Mesothelial cell of epicardium (in vitro differentiated cells): ENCODE measurements at regions not wholly inside any gene's neighbourhood (a gene's known extent, or its start where the extent isn't known, plus 50 kb on each side); places are given as distances from the start of the nearest gene placed in this dataset.

ENCODE experiments used
- DNase-seq, 2 experiments: peaks; one replicate each; pipeline ENCODE4 v3.0.0; 2021; ENCODE audit warnings: low spot score in 2 of 2; ENCODE audit not compliant: unreplicated experiment in 2 of 2
- H3K27ac Mint-ChIP-seq: 2 replicates; pipeline ENCODE4 v1.8.0; 2021; ENCODE audit warnings: mixed read lengths
- H3K27me3 Mint-ChIP-seq: 2 replicates; pipeline ENCODE4 v1.8.0; 2021; ENCODE audit warnings: low read depth, mixed read lengths
- H3K36me3 Mint-ChIP-seq: 2 replicates; pipeline ENCODE4 v1.8.0; 2021; ENCODE audit warnings: mixed read lengths
- H3K4me1 Mint-ChIP-seq: 2 replicates; pipeline ENCODE4 v1.8.0; 2021; ENCODE audit warnings: mixed read lengths
- H3K4me3 Mint-ChIP-seq: 2 replicates; pipeline ENCODE4 v1.8.0; 2021; ENCODE audit warnings: mild to moderate bottlenecking, moderate library complexity, mixed read lengths
- H3K9me3 Mint-ChIP-seq: 2 replicates; pipeline ENCODE4 v1.8.0; 2021; ENCODE audit warnings: mixed read lengths
- TF ChIP-seq, protein P1 (sequence below): fragments of 200-600 bp; sonication (generic); IDR thresholded peaks from one replicate; pipeline ENCODE4 v1.5.0; 2021; ENCODE audit warnings: antibody characterized with exemption; ENCODE audit not compliant: unreplicated experiment

DNA sequence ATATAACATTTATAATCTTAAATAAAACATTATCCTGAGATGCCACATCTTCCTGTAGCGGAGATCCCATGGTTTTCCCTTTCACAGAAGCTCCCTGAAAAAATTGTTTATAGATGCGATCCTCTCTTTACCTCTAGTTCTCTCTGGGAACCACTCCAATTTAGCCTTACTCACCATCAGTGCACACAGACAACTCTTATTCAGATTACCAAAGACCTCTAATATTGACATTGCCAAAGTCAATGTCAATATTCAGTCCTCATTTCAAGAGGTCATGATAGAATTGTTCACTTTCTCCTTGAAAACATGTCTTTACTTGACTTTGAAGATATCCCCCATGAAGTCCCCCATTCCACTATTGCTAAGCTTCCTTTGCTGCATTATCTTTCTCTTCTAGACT is 248.8 kb downstream of the CTH start:
- no peak for DNase-seq
- no peaks in the 10 kb centered on the region for H3K9me3 Mint-ChIP-seq
- H3K27me3 Mint-ChIP-seq, result peaks cover 21% of the 10 kb centered on the region
- no peak overlapping the region for H3K27ac Mint-ChIP-seq
- H3K4me1 Mint-ChIP-seq, result no peaks in the 10 kb centered on the region
- no peaks in the 10 kb centered on the region for H3K36me3 Mint-ChIP-seq
- H3K4me3 Mint-ChIP-seq, result no peak overlapping the region
- TF ChIP-seq, protein P1, sequence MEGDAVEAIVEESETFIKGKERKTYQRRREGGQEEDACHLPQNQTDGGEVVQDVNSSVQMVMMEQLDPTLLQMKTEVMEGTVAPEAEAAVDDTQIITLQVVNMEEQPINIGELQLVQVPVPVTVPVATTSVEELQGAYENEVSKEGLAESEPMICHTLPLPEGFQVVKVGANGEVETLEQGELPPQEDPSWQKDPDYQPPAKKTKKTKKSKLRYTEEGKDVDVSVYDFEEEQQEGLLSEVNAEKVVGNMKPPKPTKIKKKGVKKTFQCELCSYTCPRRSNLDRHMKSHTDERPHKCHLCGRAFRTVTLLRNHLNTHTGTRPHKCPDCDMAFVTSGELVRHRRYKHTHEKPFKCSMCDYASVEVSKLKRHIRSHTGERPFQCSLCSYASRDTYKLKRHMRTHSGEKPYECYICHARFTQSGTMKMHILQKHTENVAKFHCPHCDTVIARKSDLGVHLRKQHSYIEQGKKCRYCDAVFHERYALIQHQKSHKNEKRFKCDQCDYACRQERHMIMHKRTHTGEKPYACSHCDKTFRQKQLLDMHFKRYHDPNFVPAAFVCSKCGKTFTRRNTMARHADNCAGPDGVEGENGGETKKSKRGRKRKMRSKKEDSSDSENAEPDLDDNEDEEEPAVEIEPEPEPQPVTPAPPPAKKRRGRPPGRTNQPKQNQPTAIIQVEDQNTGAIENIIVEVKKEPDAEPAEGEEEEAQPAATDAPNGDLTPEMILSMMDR, result no peak

DNA sequence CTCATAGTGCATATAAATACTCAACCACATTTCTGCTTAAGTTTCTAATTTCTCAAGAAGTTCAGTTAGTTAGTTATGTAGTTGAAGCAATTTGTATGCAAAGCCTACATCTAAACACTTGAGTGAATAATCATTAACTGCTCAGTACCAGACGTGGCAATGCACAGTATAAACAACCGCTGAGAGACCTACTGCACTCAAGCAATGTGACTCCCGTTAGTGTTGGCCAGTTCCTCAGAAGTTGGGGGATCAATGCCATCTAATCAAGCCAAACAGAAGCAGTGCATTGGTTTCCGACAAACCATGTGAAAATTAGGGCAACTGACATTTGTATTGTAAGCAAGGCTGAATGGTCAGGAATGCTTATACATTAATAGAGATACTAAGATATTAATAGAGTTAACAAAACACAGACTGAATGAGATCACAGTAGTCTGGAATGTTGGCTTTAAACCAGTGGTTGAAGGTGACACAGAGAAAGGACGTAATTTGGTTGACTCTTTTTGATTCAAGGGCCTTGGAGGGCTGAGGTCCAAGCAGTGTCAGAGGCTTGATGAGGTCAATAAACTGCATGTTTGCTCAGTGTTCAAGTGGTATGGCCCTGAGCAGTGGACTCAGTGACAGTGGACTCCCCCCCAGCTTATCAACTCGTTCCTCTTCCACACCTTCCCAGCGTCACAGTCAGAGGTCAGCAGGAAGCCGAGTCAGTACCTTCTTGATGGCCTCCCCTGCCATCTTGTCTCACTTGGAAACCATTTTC is 255.5 kb downstream of the CTH start:
- DNase-seq, result no peak
- no peaks in the 10 kb centered on the region for H3K27me3 Mint-ChIP-seq
- TF ChIP-seq, protein P1, result no peak
- H3K9me3 Mint-ChIP-seq, result no peaks in the 10 kb centered on the region
- H3K27ac Mint-ChIP-seq, result no peak overlapping the region
- no peaks in the 10 kb centered on the region for H3K4me1 Mint-ChIP-seq
- H3K4me3 Mint-ChIP-seq, result no peak overlapping the region
- no peaks in the 10 kb centered on the region for H3K36me3 Mint-ChIP-seq

DNA sequence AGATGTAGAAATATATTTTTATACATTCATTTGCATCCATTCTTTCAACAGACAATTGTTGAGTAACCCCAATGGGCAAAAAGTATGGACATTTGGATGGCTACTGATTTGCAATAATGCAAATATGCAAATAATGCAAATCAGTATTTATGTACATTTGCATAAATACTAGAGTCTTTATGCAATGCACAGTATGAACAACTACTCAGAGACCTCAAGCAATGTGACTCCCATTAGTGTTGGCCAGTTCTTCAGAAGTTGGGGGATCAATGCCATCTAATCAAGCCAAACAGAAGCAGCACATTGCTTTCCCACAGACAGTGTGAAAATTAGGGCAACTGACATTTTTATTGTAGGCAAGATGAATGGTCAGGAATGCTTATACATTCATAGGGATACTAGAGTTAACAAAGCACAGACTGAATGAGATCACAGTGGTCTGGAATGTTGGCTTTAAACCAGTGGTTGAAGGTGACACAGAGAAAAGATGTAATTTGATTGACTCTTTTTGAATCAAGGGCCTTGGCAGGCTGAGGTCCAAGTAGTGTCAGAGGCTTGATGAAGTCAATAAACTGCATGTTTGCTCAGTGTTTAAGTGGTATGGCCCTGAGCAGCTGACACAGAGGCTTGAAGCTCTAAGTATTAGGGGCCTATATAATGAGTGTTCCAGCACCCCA is 256.6 kb downstream of the CTH start:
- Mint-ChIP-seq H3K36me3 (no peaks in the 10 kb centered on the region), H3K27ac (no peak overlapping the region), H3K4me1 (no peaks in the 10 kb centered on the region), H3K27me3 (no peaks in the 10 kb centered on the region), H3K9me3 (no peaks in the 10 kb centered on the region), H3K4me3 (no peak overlapping the region)
- no peak for DNase-seq
- TF ChIP-seq, protein P1, result no peak

DNA sequence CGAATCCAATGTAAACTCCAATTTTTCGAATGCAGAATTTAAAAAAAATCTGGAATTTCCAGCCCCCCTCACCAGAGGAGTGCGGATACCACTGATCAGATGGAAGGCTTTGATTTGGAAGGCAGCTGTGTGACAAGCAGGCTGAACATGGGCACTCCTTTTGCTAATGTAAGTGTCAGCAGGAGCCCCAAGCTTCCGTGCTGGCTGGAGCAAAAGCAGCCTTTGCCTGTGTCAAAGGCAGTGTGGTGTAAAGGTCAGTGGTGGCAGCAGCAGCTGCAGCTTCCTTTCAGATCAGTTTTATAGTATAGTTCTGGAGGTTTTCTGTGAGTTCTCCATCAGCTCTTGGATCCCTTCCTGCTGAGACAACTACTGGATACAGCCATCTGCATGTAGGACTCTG is 259.9 kb downstream of the CTH start:
- Mint-ChIP-seq H3K27me3 (no peaks in the 10 kb centered on the region), H3K4me1 (peaks cover 6% of the 10 kb centered on the region), H3K9me3 (no peaks in the 10 kb centered on the region), H3K27ac (no peak overlapping the region), H3K36me3 (no peaks in the 10 kb centered on the region), H3K4me3 (no peak overlapping the region)
- no peak for DNase-seq
- TF ChIP-seq, protein P1, result no peak

DNA sequence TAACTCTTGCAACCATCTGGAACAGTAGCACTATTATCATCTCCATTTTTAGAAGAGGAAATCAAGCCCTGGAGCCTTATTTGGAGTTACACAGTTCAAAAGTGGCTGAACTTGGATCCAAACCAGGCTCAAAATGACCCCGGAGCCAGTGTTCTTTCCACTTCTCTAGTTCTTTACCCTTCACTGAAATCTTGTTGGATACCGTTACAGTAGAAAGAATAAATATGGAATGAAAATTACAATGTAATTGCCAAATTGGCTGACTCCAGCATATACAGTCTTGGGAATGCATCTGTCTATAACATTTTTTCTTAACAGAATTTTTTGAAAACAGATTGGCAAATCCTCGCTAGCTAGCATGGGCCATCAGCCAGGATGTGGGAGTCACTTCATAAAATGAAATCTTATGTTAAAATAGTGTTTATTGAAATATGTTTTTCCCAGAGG is 261.4 kb downstream of the CTH start:
- no peak overlapping the region for H3K4me3 Mint-ChIP-seq

More for the DNA sequence above, 261.4 kb downstream of the CTH start:
- Mint-ChIP-seq H3K4me1 (peaks cover 6% of the 10 kb centered on the region), H3K27me3 (peaks cover 1% of the 10 kb centered on the region), H3K36me3 (no peaks in the 10 kb centered on the region), H3K9me3 (no peaks in the 10 kb centered on the region), H3K27ac (no peak overlapping the region)
- DNase-seq, result no peak
- TF ChIP-seq, protein P1, result no peak
